ENCODE measurements at regions not wholly inside any gene's neighbourhood (a gene's known extent, or its start where the extent isn't known, plus 50 kb on each side); places are given as distances from the start of the nearest gene placed in this dataset.

DNA sequence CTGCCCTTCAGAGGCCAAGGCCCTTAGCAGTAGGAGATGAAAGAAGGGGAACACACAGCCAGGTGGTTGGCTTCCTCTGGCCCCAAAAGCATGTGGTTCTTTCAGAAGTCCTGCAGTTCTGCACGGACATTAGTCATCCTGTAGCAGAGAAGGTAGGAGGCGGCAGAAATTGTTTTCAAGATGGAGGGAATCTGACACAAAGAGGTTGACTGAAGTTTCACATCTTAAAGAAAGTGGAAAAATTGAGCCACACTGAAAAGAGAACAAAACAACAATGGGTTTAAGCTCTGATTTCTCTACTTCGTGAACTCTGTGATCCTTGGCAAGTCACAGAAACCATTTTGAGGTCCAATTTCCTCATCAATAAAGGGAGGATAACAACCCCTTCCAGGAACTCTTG lies 125.3 kb upstream of the DNAH14 start:
- CTCF ChIA-PET, result interaction anchor here (1.1 to 1.5 kb wide), 2 partner anchors 18 to 48 kb away, joined by 3 read pairs; no protein-coding TSS in a partner anchor
- TF ChIP-seq, protein P1, sequence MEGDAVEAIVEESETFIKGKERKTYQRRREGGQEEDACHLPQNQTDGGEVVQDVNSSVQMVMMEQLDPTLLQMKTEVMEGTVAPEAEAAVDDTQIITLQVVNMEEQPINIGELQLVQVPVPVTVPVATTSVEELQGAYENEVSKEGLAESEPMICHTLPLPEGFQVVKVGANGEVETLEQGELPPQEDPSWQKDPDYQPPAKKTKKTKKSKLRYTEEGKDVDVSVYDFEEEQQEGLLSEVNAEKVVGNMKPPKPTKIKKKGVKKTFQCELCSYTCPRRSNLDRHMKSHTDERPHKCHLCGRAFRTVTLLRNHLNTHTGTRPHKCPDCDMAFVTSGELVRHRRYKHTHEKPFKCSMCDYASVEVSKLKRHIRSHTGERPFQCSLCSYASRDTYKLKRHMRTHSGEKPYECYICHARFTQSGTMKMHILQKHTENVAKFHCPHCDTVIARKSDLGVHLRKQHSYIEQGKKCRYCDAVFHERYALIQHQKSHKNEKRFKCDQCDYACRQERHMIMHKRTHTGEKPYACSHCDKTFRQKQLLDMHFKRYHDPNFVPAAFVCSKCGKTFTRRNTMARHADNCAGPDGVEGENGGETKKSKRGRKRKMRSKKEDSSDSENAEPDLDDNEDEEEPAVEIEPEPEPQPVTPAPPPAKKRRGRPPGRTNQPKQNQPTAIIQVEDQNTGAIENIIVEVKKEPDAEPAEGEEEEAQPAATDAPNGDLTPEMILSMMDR (IDR thresholded peaks at IDR 0.05; ENCODE audit: insufficient read depth, low read length, missing control alignments), result no peak
- no peak for DNase-seq (ENCODE audit: low read depth, low spot score)
- POLR2A ChIA-PET, result no interaction called here
- H3K4me3 ChIP-seq (ENCODE audit: low read depth, low read length), result no peak overlapping the region

DNA sequence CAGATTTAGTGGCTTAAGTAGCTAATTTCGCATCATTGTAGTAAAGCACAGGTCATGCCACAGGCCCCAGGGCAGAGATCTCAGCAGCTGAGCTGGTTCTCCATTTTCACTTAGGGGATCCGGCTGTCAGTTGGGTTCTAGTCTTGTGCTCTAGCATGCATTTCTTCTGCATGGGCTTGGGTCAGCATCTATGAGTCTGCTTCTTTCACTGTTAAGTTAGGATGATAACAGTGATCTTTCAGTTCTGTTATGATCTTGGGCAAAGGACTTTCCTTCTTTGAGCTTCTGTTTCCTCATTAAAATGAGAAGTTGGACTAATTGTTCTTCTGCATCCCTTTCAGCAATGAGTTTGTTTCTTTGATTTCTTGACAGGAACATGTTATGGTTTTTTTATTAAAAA lies 123.6 kb upstream of the DNAH14 start:
- ChIA-PET POLR2A (no interaction called here), CTCF (interaction anchor here (1.2 kb wide), 1 partner anchor 9 kb away, joined by 3 read pairs; no protein-coding TSS in a partner anchor)
- DNase-seq (ENCODE audit: low read depth, low spot score), result no peak
- no peak overlapping the region for H3K4me3 ChIP-seq (ENCODE audit: low read depth, low read length)
- TF ChIP-seq, protein P1 (IDR thresholded peaks at IDR 0.05; ENCODE audit: insufficient read depth, low read length, missing control alignments), result no peak

DNA sequence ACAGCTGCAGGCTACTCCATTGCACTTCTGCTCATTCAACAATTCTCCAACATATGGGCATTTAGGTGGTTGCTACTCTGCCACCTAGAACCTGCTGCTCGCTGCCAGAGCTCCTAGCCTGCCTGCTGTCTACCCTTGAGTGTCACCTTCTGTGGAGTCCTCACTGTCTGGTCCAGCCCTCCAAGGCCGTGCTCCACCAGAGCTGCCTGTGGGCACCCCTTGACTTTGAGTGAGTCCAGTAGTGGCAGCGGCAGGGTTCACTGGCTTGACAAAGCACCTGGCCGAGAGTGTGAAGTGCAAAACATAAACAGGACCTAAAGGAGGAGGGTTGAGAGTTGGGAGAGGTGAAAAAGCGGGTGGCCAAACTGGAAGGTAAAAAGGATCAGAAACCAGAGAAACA lies 120.3 kb upstream of the DNAH14 start:
- ChIA-PET POLR2A (no interaction called here), CTCF (interaction anchor here (2.6 kb wide), 1 partner anchor 42 kb away, joined by 12 read pairs; no protein-coding TSS in a partner anchor)
- DNase-seq (ENCODE audit: low read depth, low spot score), result no peak
- TF ChIP-seq, protein P1 (IDR thresholded peaks at IDR 0.05; ENCODE audit: insufficient read depth, low read length, missing control alignments), result no peak
- no peak overlapping the region for H3K4me3 ChIP-seq (ENCODE audit: low read depth, low read length)

DNA sequence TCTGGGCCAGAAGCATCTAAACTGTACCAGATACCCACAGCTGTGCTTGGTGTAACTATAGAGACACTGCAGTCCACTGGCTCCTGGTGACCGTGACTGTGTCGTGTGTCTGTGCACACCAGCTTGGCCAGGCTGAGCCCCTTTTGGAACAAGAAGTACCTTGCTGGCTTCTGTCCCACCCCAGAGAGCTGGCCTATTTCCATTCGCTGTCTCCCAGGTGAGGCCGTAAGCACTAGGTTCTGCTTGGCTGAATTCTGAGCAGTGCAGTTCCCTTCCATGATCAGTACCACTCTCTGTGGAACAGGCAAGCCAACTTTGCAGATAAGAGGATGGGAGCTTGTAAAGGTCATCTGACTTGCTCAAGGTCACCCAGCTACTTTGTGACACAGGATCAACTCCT lies 119.9 kb upstream of the DNAH14 start:
- ChIA-PET POLR2A (no interaction called here), CTCF (interaction anchor here (2.6 kb wide), 1 partner anchor 42 kb away, joined by 12 read pairs; no protein-coding TSS in a partner anchor)

DNA sequence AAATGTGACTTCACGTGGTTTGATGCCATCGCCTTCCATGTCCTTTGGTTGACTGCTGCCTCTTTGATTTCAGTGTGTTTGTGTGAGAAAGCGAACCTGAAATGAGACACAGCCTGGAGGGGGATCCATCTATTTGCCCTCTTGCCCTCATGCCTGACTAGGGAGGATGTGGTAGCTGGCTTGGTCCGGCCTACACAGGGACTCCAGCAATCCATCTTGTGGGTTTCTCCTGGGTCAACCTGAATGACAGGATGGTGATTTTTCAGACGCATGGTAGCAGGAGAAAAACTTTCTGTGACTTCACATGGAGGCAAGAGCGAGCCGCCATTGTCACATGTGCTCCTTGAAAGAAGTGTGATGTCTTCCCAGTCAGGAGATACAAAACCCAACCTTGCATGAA lies 117.9 kb upstream of the DNAH14 start:
- TF ChIP-seq, protein P1 (IDR thresholded peaks at IDR 0.05; ENCODE audit: insufficient read depth, low read length, missing control alignments), result no peak
- POLR2A ChIA-PET, result no interaction called here
- no peak overlapping the region for H3K4me3 ChIP-seq (ENCODE audit: low read depth, low read length)
- DNase-seq (ENCODE audit: low read depth, low spot score), result no peak
- CTCF ChIA-PET, result no interaction called here

More for the DNA sequence above, 119.9 kb upstream of the DNAH14 start:
- no peak for DNase-seq (ENCODE audit: low read depth, low spot score)
- TF ChIP-seq, protein P1 (IDR thresholded peaks at IDR 0.05; ENCODE audit: insufficient read depth, low read length, missing control alignments), result no peak
- no peak overlapping the region for H3K4me3 ChIP-seq (ENCODE audit: low read depth, low read length)

DNA sequence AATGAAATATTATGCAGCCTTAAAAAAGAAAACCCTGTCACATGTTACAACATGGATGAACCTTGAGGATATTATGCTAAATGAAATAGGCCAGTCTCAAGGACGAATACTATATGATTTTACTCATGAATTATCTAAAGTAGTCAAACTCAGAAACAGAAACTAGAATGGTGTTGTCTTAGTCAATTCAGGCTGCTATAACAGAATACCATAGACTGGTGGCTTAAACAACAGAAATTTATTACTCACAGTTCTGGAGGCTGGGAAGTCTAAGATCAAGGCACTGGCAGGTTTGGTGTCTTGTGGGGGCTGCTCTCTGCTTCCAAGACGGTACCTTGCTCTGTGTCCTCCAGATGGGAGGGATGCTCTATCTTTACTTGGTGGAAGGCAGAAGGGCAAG lies 113.8 kb upstream of the DNAH14 start:
- POLR2A ChIA-PET, result no interaction called here
- CTCF ChIA-PET, result no interaction called here
- no peak overlapping the region for H3K4me3 ChIP-seq (ENCODE audit: low read depth, low read length)
- TF ChIP-seq, protein P1 (IDR thresholded peaks at IDR 0.05; ENCODE audit: insufficient read depth, low read length, missing control alignments), result no peak
- DNase-seq (ENCODE audit: low read depth, low spot score), result no peak

All from AG04449 (cell line).